Upper lobe of left lung (tissue), 6 donors: ENCODE measurements at regions not wholly inside any gene's neighbourhood (a gene's known extent, or its start where the extent isn't known, plus 50 kb on each side); places are given as distances from the start of the nearest gene placed in this dataset.
"Not testable (repeated sequence)": the region's sequence is repeated elsewhere in the genome, so short reads cannot be mapped to it uniquely, and the experiment has no call there.

Source experiments
- ATAC-seq, 2 donors: fragments of 200-7000 bp; cut with Tn5 transposase; one replicate each; pipeline ENCODE4 v1.9.1; 2022; ENCODE audit warnings: mild to moderate bottlenecking in 2 of 2, moderate library complexity in 2 of 2; ENCODE audit not compliant: low FRiP score in 2 of 2
- DNase-seq, 2 donors: peaks; one replicate each; pipeline ENCODE4 v3.0.0-alpha.2; 2019 to 2020
- H3K27ac ChIP-seq, 4 donors: fragments of 200-600 bp; sonication (generic); one replicate each; pipeline ENCODE4 v1.5.1; 2016 to 2019
- H3K27me3 ChIP-seq, 4 donors: fragments of 200-600 bp; sonication (generic); one replicate each; pipeline ENCODE4 v1.5.1; 2017 to 2019
- H3K36me3 ChIP-seq, 4 donors: fragments of 200-600 bp; sonication (generic); one replicate each; pipeline ENCODE4 v1.5.1; 2016 to 2019
- H3K4me1 ChIP-seq, 4 donors: fragments of 200-600 bp; sonication (generic); one replicate each; pipeline ENCODE4 v1.5.1; 2018 to 2019
- H3K4me3 ChIP-seq, 4 donors: fragments of 200-600 bp; sonication (generic); one replicate each; pipeline ENCODE4 v1.5.1; 2017 to 2019; ENCODE audit warnings: mild to moderate bottlenecking in 2 of 4, moderate library complexity in 1 of 4
- H3K9me3 ChIP-seq, 4 donors: fragments of 200-600 bp; sonication (generic); one replicate each; pipeline ENCODE4 v1.5.1; 2018 to 2019
- CTCF ChIP-seq, 6 experiments: fragments of 450-650 bp in 4 of 6; fragments of 200-600 bp in 2 of 6; sonication (generic) in 2 of 6; IDR thresholded peaks; one replicate each; pipeline ENCODE4 v1.5.1; 2016 to 2019; ENCODE audit warnings: antibody characterized with exemption in 6 of 6
- EP300 ChIP-seq, 4 donors: sonication (generic); formaldehyde crosslinking; IDR thresholded peaks; one replicate each; pipeline ENCODE4 v1.5.1; 2017; ENCODE audit warnings: antibody characterized with exemption in 4 of 4, control low read depth in 2 of 4
- POLR2A ChIP-seq, 4 donors: fragments of 450-650 bp; IDR thresholded peaks; one replicate each; pipeline ENCODE4 v1.5.1; 2016 to 2017; ENCODE audit warnings: antibody characterized with exemption in 4 of 4, mild to moderate bottlenecking in 2 of 4
- POLR2AphosphoS5 ChIP-seq, 2 donors: sonication (generic); formaldehyde crosslinking; IDR thresholded peaks; one replicate each; pipeline ENCODE4 v1.5.1; 2017; ENCODE audit warnings: antibody characterized with exemption in 2 of 2
- whole genome bisulfite sequencing, 2 donors: methylation state at CpG; one replicate each; pipeline ENCODE4 v1.1.5; 2017 to 2018; 5-methylcytosine and 5-hydroxymethylcytosine counted together
- donor health status: DM: no; HTN: no; CAD: no; lungs with moderate emphysema.
- donor health status: DM: no; HTN: yes; CAD: no; lungs with severe emphysema.

GRCh38 chr18:57887543-57888383, 84.6 kb upstream of the ATP8B1 start:
- TF ChIP-seq POLR2AphosphoS5 (IDR thresholded peaks at IDR 0.05): no peak
- TF ChIP-seq POLR2A (IDR thresholded peaks at IDR 0.05): no peak
- no peak for TF ChIP-seq EP300 (IDR thresholded peaks at IDR 0.05)
- no peak for TF ChIP-seq CTCF (IDR thresholded peaks at IDR 0.05)
- H3K27me3 ChIP-seq: no peaks in the 10 kb centered on the region
- H3K4me3 ChIP-seq: no peak overlapping the region
- 91 to 92% methylated on average over 7 to 9 of the region's 9 CpGs for WGBS, 2 donors
- peaks cover 0 to 6% (median 0%) of the 10 kb centered on the region in 4 donors for H3K9me3 ChIP-seq
- DNase-seq: no peak
- H3K4me1 ChIP-seq: no peaks in the 10 kb centered on the region
- H3K36me3 ChIP-seq: no peaks in the 10 kb centered on the region
- no peak for ATAC-seq
- H3K27ac ChIP-seq: no peak overlapping the region

- Histone ChIP-seq H3K36me3 (no peaks in the 10 kb centered on the region), H3K4me3 (no peak overlapping the region), H3K9me3 (peaks cover 0 to 6% (median 0%) of the 10 kb centered on the region in 4 donors), H3K4me1 (peaks cover 0 to 5% (median 1%) of the 10 kb centered on the region in 4 donors), H3K27me3 (no peaks in the 10 kb centered on the region), H3K27ac (no peak overlapping the region)
- DNase-seq: no peak
- ATAC-seq: no peak
- WGBS, 2 donors: 78 to 82% methylated on average over 1 of the region's 1 CpG
- TF ChIP-seq POLR2AphosphoS5 (IDR thresholded peaks at IDR 0.05): no peak
- no peak for TF ChIP-seq EP300 (IDR thresholded peaks at IDR 0.05)
- TF ChIP-seq CTCF (IDR thresholded peaks at IDR 0.05): no peak
- TF ChIP-seq POLR2A (IDR thresholded peaks at IDR 0.05): no peak
Observed at GRCh38 chr18:57885931-57886330, 82.8 kb upstream of the ATP8B1 start.

- no peaks in the 10 kb centered on the region for H3K36me3 ChIP-seq
- no peak overlapping the region for H3K4me3 ChIP-seq
- no peak overlapping the region for H3K27ac ChIP-seq
- no peaks in the 10 kb centered on the region for H3K9me3 ChIP-seq
- no peak for ATAC-seq
- DNase-seq: no peak
- peaks cover 0 to 5% (median 1%) of the 10 kb centered on the region in 4 donors for H3K4me1 ChIP-seq
- no peaks in the 10 kb centered on the region for H3K27me3 ChIP-seq
- whole genome bisulfite sequencing, 2 donors: 54 to 67% methylated on average over 3 of the region's 3 CpGs
- TF ChIP-seq EP300 (IDR thresholded peaks at IDR 0.05) (no peak), POLR2A (IDR thresholded peaks at IDR 0.05) (no peak), POLR2AphosphoS5 (IDR thresholded peaks at IDR 0.05) (no peak), CTCF (IDR thresholded peaks at IDR 0.05) (no peak)
Observed at GRCh38 chr18:57882465-57882864, 79.3 kb upstream of the ATP8B1 start.

- DNase-seq: peak; percentile 32 to 65
- H3K4me1 ChIP-seq: peaks cover 0 to 5% (median 1%) of the 10 kb centered on the region in 4 donors
- H3K4me3 ChIP-seq: no peak overlapping the region
- ATAC-seq: peak; percentile 84 to 90
- TF ChIP-seq POLR2A (IDR thresholded peaks at IDR 0.05) (no peak), POLR2AphosphoS5 (IDR thresholded peaks at IDR 0.05) (no peak), EP300 (IDR thresholded peaks at IDR 0.05) (no peak), CTCF (IDR thresholded peaks at IDR 0.05) (peak; percentile 71 to 92 (median 84))
- H3K27me3 ChIP-seq: no peaks in the 10 kb centered on the region
- WGBS, 2 donors: 36 to 41% methylated on average over 7 to 10 of the region's 10 CpGs
- H3K9me3 ChIP-seq: no peaks in the 10 kb centered on the region
- H3K27ac ChIP-seq: no peak overlapping the region
- H3K36me3 ChIP-seq: no peaks in the 10 kb centered on the region
Observed at GRCh38 chr18:57881818-57882413, 78.8 kb upstream of the ATP8B1 start.

GRCh38 chr18:57879924-57880323, 76.8 kb upstream of the ATP8B1 start:
- not testable (repeated sequence) for H3K27ac ChIP-seq, H3K9me3 ChIP-seq, H3K4me1 ChIP-seq, H3K4me3 ChIP-seq, H3K27me3 ChIP-seq, H3K36me3 ChIP-seq, DNase-seq, ATAC-seq
- WGBS, 2 donors: 95 to 99% methylated on average over 4 of the region's 4 CpGs
